Right cardiac atrium (tissue), 5 donors: ENCODE measurements at regions not wholly inside any gene's neighbourhood (a gene's known extent, or its start where the extent isn't known, plus 50 kb on each side); places are given as distances from the start of the nearest gene placed in this dataset.

Experiments used
- ATAC-seq, 2 donors: fragments of 200-7000 bp; cut with Tn5 transposase; one replicate each; pipeline versions ENCODE4 v1.8.0 to v1.9.1; 2020; ENCODE audit warnings: moderate library complexity in 2 of 2, mild to moderate bottlenecking in 1 of 2
- DNase-seq, 3 donors: peaks; one replicate each; pipeline ENCODE4 v3.0.0-alpha.2; 2020
- H3K27ac ChIP-seq: one replicate; pipeline ENCODE4 v1.5.1; 2013; ENCODE audit warnings: mild to moderate bottlenecking, low read length, control low read depth, moderate library complexity
- H3K27me3 ChIP-seq: one replicate; pipeline ENCODE4 v1.6.1; 2013; ENCODE audit not compliant: control insufficient read depth, insufficient read depth
- H3K4me1 ChIP-seq: one replicate; pipeline ENCODE4 v1.6.1; 2013; ENCODE audit warnings: low read length; ENCODE audit not compliant: control insufficient read depth, insufficient read depth
- H3K4me3 ChIP-seq: one replicate; pipeline ENCODE4 v1.5.1; 2013; ENCODE audit warnings: low read length, control low read depth
- H3K9me3 ChIP-seq: one replicate; pipeline ENCODE4 v1.6.1; 2013; ENCODE audit warnings: low read length; ENCODE audit not compliant: control insufficient read depth
- WGBS: extraction: QIAGEN DNeasy Blood & Tissue Kit; methylation state at CpG from one replicate; pipeline ENCODE4 v1.1.7; 2013; 5-methylcytosine and 5-hydroxymethylcytosine counted together
- intact Hi-C, 4 donors: fragments of 100-400 bp; cut with DNase I; formaldehyde crosslinking; loops; one replicate each; pipeline versions ENCODE4 v1.11.0 to v1.14.0; 2022 to 2023
- donor health status: healthy with polysubstance abuse.
- donor health status: DM: no; HTN: yes; CAD: no.
- donor health status: DM: no; HTN: no; CAD: no.
- donor health status: DM: no; HTN: yes; CAD: no; lungs with severe emphysema.
- donor health status: DM: yes; HTN: yes; CAD: no.

DNA sequence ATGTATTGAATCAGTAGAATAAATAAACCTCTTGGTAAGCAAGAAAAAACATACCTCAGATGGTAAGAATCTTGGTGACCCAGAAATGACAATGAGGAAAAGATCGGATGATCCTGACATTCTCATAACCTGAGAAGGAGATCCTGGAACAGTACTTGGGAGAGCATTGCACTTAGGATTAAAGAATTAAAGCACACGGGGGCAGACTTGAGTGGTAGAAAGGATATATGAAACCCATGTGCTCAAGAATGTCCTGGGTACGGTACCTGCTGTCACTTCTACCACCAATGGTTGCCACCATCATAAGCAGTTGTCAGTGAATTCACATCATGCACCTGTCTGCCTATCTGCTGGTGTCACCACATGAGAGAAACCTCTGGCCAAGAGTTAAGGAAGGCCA, 108.9 kb upstream of the GJB5 start:
- Histone ChIP-seq H3K27ac (no peak overlapping the region), H3K4me3 (no peak overlapping the region), H3K9me3 (no peaks in the 10 kb centered on the region), H3K27me3 (no peaks in the 10 kb centered on the region), H3K4me1 (no peaks in the 10 kb centered on the region)
- WGBS: 54% methylated on average over 3 of the region's 3 CpGs
- intact Hi-C loops: no loop called here
- ATAC-seq (no peak), DNase-seq (no peak)

DNA sequence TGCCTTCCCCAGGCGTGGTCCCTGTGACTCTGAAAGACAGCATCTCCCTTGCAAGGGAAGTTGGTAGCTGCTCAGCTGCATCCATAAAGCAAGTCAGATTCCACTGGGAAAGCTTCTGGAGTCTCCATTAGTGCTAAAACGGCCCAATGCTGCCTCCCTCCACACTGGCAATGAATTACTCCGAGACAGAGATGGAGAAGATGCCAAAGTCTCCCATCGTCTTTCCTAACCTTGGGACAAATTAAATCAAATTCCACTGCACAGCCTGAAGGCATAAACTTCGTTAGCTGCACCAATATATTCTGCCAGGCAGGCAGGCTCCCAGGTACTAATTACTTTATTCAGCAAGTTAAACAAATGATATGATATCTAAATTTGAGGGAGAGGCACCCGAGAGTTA, 106.3 kb upstream of the GJB5 start:
- DNase-seq: no peak
- no peak overlapping the region for H3K4me3 ChIP-seq
- intact Hi-C loops: no loop called here
- no peaks in the 10 kb centered on the region for H3K9me3 ChIP-seq
- ATAC-seq: no peak
- no peaks in the 10 kb centered on the region for H3K4me1 ChIP-seq
- H3K27ac ChIP-seq: no peak overlapping the region
- H3K27me3 ChIP-seq: no peaks in the 10 kb centered on the region
- WGBS: 54% methylated on average over 6 of the region's 6 CpGs

DNA sequence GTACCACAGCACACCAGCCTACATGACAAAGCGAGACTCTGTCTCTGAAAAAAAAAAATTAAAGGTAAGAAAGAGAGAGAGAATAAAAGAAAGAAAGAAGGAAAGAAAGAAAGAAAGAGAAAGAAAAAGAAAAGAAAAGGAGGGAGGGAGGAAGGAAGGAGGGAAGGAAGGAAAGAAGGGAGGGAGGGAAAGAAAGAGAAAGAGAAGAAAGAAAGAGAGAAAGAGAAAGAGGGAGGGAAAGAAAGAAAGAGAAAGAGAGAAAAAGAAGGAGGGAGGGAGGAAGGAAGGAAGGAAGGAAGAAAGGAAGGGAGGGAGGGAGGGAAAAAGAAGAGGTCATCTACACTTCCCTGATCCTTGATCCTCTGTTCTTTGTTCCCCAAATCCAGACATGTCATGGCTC, 104.8 kb upstream of the GJB5 start:
- WGBS: 88% methylated on average over 1 of the region's 1 CpG
- intact Hi-C loops: no loop called here

DNA sequence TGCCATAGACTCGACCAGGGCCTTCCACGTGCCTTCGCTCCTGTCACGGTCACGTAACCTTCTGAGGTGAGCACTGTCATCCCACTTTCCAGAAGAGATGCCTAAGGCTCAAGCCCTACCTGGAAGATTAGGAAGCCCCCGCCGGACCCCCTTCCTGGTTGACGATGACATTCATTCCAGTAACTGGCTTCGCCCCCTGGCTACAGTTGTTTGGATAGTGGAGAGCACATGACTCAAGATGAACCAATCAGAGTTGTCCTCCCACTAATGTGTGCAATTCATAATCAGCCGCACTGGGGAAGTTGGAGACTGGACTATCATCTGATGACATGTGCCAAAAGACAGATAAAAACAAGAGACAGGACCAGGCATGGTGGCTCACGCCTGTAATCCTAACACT, 104.0 kb upstream of the GJB5 start:
- DNase-seq: no peak
- Histone ChIP-seq H3K27ac (no peak overlapping the region), H3K9me3 (no peaks in the 10 kb centered on the region), H3K27me3 (no peaks in the 10 kb centered on the region), H3K4me3 (no peak overlapping the region), H3K4me1 (no peaks in the 10 kb centered on the region)
- WGBS: 80% methylated on average over 11 of the region's 11 CpGs
- intact Hi-C loops: no loop called here
- ATAC-seq: no peak

More for the DNA sequence above, 104.8 kb upstream of the GJB5 start:
- ATAC-seq (no peak), DNase-seq (no peak)
- H3K27me3 ChIP-seq: no peaks in the 10 kb centered on the region
- no peaks in the 10 kb centered on the region for H3K9me3 ChIP-seq
- no peak overlapping the region for H3K4me3 ChIP-seq
- no peaks in the 10 kb centered on the region for H3K4me1 ChIP-seq
- H3K27ac ChIP-seq: no peak overlapping the region

DNA sequence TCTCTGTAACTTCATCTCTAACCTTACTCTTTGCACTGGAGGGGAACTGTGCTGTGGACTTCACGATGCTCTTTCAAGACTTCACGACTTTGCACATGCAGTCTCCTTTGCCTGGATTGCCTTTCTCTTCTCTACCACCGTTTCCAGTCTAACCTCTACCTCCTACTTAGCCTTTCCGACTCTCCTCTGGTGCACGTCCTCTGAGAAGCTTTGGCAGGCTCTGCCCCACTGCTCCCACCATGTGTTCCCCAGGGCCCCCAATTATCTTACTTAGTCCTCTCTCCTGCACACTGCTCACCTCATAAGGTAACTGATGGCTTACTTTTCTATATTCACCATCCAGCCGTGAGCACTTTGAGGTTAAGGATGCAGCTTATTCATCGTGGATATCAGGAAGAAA, 101.7 kb upstream of the GJB5 start:
- WGBS: 74% methylated on average over 7 of the region's 7 CpGs
- Histone ChIP-seq H3K4me1 (no peaks in the 10 kb centered on the region), H3K4me3 (no peak overlapping the region), H3K27ac (no peak overlapping the region), H3K27me3 (no peaks in the 10 kb centered on the region), H3K9me3 (no peaks in the 10 kb centered on the region)
- ATAC-seq (no peak), DNase-seq (no peak)
- intact Hi-C loops: no loop called here

DNA sequence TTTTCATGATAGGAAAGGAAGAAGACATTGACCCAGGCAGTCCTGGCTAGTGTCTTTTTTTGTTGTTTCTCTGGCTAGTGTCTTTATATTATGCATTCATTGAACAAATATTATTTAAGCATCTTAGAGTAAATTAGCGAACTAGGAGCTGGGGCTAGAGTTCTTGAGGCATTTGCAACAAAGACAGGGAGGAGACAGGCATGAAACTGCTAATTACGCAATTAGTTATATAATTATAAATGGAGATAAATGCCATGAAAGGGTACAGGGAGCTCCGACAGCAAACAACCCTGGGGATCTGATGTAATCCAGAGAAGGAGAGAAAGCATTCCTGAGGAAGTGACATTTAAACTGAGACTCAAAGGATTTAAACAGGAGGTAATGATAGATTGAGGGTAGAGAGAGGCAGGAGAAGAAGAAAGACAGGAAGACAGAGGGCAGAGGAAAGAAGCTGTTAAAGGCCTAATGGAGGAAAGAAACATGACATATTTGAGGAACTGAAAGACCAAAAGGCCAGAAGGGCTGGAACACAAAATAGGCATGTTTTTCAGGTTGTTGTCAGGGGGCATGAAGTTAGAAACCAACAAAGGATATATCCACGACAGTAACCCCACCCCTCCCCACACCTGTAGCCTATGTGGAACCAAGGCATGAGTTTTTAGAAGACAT, 99.5 kb upstream of the GJB5 start:
- WGBS: 58% methylated on average over 4 of the region's 4 CpGs
- no peak overlapping the region for H3K4me3 ChIP-seq
- no peaks in the 10 kb centered on the region for H3K4me1 ChIP-seq
- DNase-seq: no peak
- no peaks in the 10 kb centered on the region for H3K9me3 ChIP-seq
- ATAC-seq: no peak
- H3K27me3 ChIP-seq: no peaks in the 10 kb centered on the region
- intact Hi-C loops: no loop called here
- no peak overlapping the region for H3K27ac ChIP-seq

DNA sequence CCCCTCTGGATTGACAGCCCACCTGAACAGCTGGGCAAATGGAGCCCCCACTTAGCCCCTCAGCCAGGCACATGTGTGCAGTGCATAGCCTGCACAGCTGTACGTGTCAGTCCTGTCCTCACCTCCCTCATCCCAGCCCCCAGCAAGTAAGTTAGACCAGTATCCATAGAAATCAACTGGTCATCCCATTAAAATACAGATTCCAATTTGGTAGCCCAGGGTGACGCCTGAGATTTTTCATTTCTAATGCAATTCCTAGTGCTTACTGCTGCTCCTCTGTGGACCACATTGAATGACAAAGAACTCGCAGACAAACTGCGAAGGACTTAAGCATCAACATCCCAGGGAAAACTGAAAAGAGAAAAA, 99.0 kb upstream of the GJB5 start:
- ATAC-seq (no peak), DNase-seq (no peak)
- Histone ChIP-seq H3K4me1 (no peaks in the 10 kb centered on the region), H3K27ac (no peak overlapping the region), H3K9me3 (no peaks in the 10 kb centered on the region), H3K4me3 (no peak overlapping the region), H3K27me3 (no peaks in the 10 kb centered on the region)
- WGBS: 71% methylated on average over 4 of the region's 4 CpGs
- intact Hi-C loops: no loop called here

DNA sequence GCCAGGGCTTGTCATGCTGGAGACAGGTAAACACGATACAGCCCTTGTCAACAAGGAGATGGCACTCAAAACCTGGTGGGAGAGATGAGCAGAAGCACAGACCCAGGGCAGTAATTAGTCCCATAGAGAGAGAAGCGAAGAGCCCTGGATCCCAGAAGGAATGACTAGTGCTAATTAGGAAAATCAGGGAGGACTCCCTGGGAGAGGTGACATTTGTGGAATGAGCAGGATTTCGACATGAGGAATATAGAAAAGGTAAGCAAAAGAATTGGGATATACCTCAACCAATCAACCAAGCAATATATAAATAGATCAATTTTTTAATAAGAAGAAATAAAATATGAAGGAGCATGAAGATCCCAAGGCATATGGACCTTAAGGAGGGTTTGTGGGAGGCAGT, 98.5 kb upstream of the GJB5 start:
- H3K9me3 ChIP-seq: no peaks in the 10 kb centered on the region
- H3K27me3 ChIP-seq: no peaks in the 10 kb centered on the region
- no peak overlapping the region for H3K4me3 ChIP-seq
- intact Hi-C loops: no loop called here
- DNase-seq (no peak), ATAC-seq (no peak)
- H3K27ac ChIP-seq: no peak overlapping the region
- WGBS: 78% methylated on average over 3 of the region's 3 CpGs
- no peaks in the 10 kb centered on the region for H3K4me1 ChIP-seq

DNA sequence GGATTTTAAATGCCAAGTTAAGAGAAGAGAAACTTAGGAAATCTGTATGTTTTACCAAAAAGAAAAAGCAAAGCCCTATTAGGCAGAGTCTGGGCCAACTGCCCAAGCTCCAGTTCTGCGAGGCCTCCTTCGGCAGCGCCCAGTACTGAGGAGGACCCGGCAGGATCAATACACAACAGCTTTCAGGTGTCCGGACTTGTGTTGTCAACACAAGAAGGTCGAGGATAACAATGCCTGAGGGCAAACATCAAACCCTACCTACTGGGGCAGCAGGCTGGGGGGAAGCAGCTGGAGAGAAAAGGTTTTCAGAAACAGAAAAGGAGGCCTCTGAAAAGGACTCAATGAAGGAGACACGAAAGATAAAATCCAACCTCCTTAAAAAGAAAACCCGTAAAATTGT, 98.1 kb upstream of the GJB5 start:
- H3K27me3 ChIP-seq: no peaks in the 10 kb centered on the region
- intact Hi-C loops: no loop called here
- 53% methylated on average over 8 of the region's 8 CpGs for WGBS

DNA sequence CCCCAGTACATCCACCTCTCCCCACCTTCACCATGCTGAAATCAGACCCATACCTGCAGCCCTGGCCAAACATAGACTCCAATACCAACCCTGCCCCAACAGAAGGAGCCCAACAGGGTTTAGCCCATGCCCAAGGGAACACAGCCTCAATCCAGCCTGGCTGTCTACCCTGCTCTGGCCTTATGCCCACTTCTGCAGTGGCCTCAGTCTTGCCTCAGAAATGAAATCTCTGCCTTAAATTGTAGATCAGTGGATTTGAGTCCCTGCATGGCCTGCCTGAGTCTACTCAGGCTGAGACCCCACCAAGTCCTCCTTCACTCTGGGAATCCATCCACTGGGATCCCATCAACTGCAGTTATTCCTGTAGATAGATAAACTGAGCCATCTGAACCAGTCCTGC, 97.6 kb upstream of the GJB5 start:
- DNase-seq: no peak
- H3K4me3 ChIP-seq: no peak overlapping the region
- intact Hi-C loops: no loop called here
- no peak overlapping the region for H3K27ac ChIP-seq
- H3K27me3 ChIP-seq: no peaks in the 10 kb centered on the region
- no peaks in the 10 kb centered on the region for H3K9me3 ChIP-seq
- no peaks in the 10 kb centered on the region for H3K4me1 ChIP-seq
- no peak for ATAC-seq

More for the DNA sequence above, 98.1 kb upstream of the GJB5 start:
- H3K4me1 ChIP-seq: no peaks in the 10 kb centered on the region
- no peak overlapping the region for H3K4me3 ChIP-seq
- ATAC-seq (no peak), DNase-seq (no peak)
- no peaks in the 10 kb centered on the region for H3K9me3 ChIP-seq
- no peak overlapping the region for H3K27ac ChIP-seq

DNA sequence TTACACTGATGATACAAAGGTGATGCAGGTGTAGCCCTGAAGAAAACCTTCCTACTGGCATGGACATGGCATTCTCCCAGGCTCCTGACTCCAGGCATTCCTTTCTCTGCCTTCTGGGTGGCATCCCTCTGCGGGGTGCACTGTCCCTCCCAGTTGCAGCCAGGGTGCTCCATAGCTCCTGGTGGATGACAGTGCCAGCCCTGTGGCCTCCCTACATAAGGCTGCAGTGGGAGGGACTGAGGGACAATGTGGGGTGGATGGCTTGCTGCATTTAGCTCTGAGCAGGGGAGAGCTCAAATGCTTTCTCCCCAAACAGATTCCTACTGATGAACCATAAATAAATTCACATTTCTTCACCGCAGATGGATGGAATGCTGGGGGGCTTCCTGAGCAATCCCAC, 97.0 kb upstream of the GJB5 start:
- Histone ChIP-seq H3K4me1 (no peaks in the 10 kb centered on the region), H3K27ac (no peak overlapping the region), H3K4me3 (no peak overlapping the region), H3K9me3 (no peaks in the 10 kb centered on the region), H3K27me3 (no peaks in the 10 kb centered on the region)
- no peak for DNase-seq
- no peak for ATAC-seq
- intact Hi-C loops: no loop called here
- WGBS: 88% methylated on average over 2 of the region's 2 CpGs

DNA sequence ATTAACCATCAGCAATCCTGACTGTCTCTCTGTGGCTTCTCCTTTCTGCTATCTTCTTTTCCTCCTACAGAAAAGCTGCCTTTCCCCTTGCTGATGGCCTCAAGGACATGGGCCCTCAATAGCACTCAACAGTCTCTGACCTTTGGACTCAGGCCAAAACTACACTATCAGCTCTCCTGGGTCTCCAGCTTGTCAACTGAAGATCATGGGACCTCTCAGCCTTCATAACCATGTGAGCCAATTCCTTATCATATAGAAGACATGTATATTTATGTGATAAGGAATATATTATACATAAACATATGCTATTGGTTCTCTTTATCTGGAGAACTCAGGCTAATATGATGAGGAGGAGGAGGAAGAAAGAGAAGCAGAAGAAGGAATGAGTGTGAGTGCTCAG, 91.8 kb upstream of the GJB5 start:
- H3K27ac ChIP-seq: no peak overlapping the region
- ATAC-seq: no peak
- intact Hi-C loops: no loop called here

More for the DNA sequence above, 91.8 kb upstream of the GJB5 start:
- Histone ChIP-seq H3K27me3 (no peaks in the 10 kb centered on the region), H3K9me3 (no peaks in the 10 kb centered on the region), H3K4me1 (no peaks in the 10 kb centered on the region), H3K4me3 (no peak overlapping the region)
- DNase-seq: no peak
